Psoas muscle (tissue), 7 donors: ENCODE measurements at regions not wholly inside any gene's neighbourhood (a gene's known extent, or its start where the extent isn't known, plus 50 kb on each side); places are given as distances from the start of the nearest gene placed in this dataset.

Source experiments
- ATAC-seq, 4 donors: fragments of 200-7000 bp; cut with Tn5 transposase; one replicate each; pipeline ENCODE4 v1.9.1; 2020; ENCODE audit warnings: moderate library complexity in 3 of 4, mild to moderate bottlenecking in 2 of 4
- DNase-seq, 2 donors: peaks; one replicate each; pipeline ENCODE4 v3.0.0-alpha.2; 2020
- H3K27ac ChIP-seq: fragments of 200-600 bp; one replicate; pipeline ENCODE4 v1.8.0; 2022
- H3K27me3 ChIP-seq, 3 donors: fragments of 200-600 bp in 1 of 3; one replicate each; pipeline versions ENCODE4 v1.6.1 to v1.8.0; 2013 to 2022; ENCODE audit warnings: low read length in 2 of 3, mild to moderate bottlenecking in 2 of 3, moderate library complexity in 1 of 3; ENCODE audit not compliant: insufficient read depth in 3 of 3
- H3K36me3 ChIP-seq, 2 donors: fragments of 200-600 bp in 1 of 2; one replicate each; pipeline versions ENCODE4 v1.6.1 to v1.8.0; 2013 to 2022; ENCODE audit warnings: low read depth in 1 of 2, mild to moderate bottlenecking in 1 of 2, moderate library complexity in 1 of 2; ENCODE audit not compliant: insufficient read depth in 1 of 2
- H3K4me1 ChIP-seq: fragments of 200-600 bp; one replicate; pipeline ENCODE4 v1.8.0; 2022
- H3K4me3 ChIP-seq: fragments of 200-600 bp; one replicate; pipeline ENCODE4 v1.8.0; 2022; ENCODE audit warnings: mild to moderate bottlenecking
- H3K9me3 ChIP-seq: fragments of 200-600 bp; one replicate; pipeline ENCODE4 v1.8.0; 2022
- CTCF ChIP-seq: fragments of 200-600 bp; IDR thresholded peaks from one replicate; pipeline ENCODE4 v1.8.0; 2022; ENCODE audit warnings: antibody characterized with exemption
- WGBS, 3 donors: extraction: QIAGEN DNeasy Blood & Tissue Kit; methylation state at CpG; one replicate each; pipeline versions ENCODE4 v1.1.6 to v1.1.7; 2013; 5-methylcytosine and 5-hydroxymethylcytosine counted together
- intact Hi-C, 2 donors: fragments of 100-400 bp; cut with DNase I; formaldehyde crosslinking; loops; one replicate each; pipeline versions ENCODE4 v1.11.0 to v1.14.2; 2022
- donor health status: healthy with polysubstance abuse.
- donor health status: DM: no; HTN: no; CAD: no; lungs with moderate emphysema.
- donor health status: Bipolar disorder and iron deficiency.
- donor health status: healthy.
- donor health status: DM: yes; HTN: yes; CAD: no.
- donor health status: DM: no; HTN: no; CAD: no.
- donor health status: DM: yes; HTN: yes; CAD: no.

GRCh38 chr6:102907181-102907580 lies 1513.7 kb downstream of the GRIK2 start:
- no peaks in the 10 kb centered on the region for H3K9me3 ChIP-seq
- 68 to 78% (median 74%) methylated on average over 6 of the region's 6 CpGs for WGBS, 3 donors
- H3K4me1 ChIP-seq = no peaks in the 10 kb centered on the region
- intact Hi-C loops = no loop called here
- no peak overlapping the region for H3K4me3 ChIP-seq
- no peak for ATAC-seq
- no peak for DNase-seq
- no peak overlapping the region for H3K27ac ChIP-seq
- H3K27me3 ChIP-seq = no peaks in the 10 kb centered on the region
- H3K36me3 ChIP-seq = no peaks in the 10 kb centered on the region
- TF ChIP-seq CTCF = no peak

DNA sequence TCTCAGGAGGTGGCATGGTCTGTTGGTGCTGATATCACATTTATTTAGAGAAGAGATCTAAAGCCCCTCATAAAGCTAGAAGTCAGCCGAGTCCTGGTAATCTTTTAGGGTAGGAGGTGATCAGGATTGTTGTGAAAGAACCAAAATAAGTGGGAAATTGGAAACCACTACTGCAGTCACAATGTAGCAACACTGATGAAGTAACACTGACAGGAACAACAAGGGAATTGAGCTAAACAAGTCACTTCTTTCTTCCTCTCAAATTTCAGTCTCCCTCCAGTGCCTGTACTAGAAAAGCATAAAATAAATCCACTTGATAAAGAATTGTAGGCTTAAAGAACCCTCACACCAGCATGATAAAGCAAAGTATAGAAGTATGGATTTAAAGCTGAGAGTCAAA lies 1509.0 kb downstream of the GRIK2 start:
- 0 to 17% (median 6%) methylated on average over 1 of the region's 1 CpG for WGBS, 3 donors

GRCh38 chr6:102895683-102896082 lies 1502.2 kb downstream of the GRIK2 start:
- Histone ChIP-seq H3K4me3 (no peak overlapping the region), H3K4me1 (no peaks in the 10 kb centered on the region), H3K9me3 (no peaks in the 10 kb centered on the region), H3K27me3 (no peaks in the 10 kb centered on the region), H3K27ac (no peak overlapping the region), H3K36me3 (no peaks in the 10 kb centered on the region)
- 64 to 71% (median 68%) methylated on average over 4 of the region's 4 CpGs for WGBS, 3 donors
- DNase-seq = no peak
- ATAC-seq = no peak
- no peak for TF ChIP-seq CTCF
- intact Hi-C loops = no loop called here

More for the DNA sequence above, 1509.0 kb downstream of the GRIK2 start:
- TF ChIP-seq CTCF = no peak
- DNase-seq = no peak
- Histone ChIP-seq H3K9me3 (no peaks in the 10 kb centered on the region), H3K27ac (no peak overlapping the region), H3K27me3 (no peaks in the 10 kb centered on the region), H3K36me3 (no peaks in the 10 kb centered on the region), H3K4me1 (no peaks in the 10 kb centered on the region), H3K4me3 (no peak overlapping the region)
- intact Hi-C loops = no loop called here
- ATAC-seq = no peak

GRCh38 chr6:102885165-102885564 lies 1491.7 kb downstream of the GRIK2 start:
- no peak for ATAC-seq
- Histone ChIP-seq H3K4me3 (no peak overlapping the region), H3K27ac (no peak overlapping the region), H3K4me1 (no peaks in the 10 kb centered on the region), H3K36me3 (no peaks in the 10 kb centered on the region), H3K27me3 (no peaks in the 10 kb centered on the region), H3K9me3 (no peaks in the 10 kb centered on the region)
- TF ChIP-seq CTCF = no peak
- WGBS, 3 donors = 55 to 65% (median 63%) methylated on average over 2 of the region's 2 CpGs
- DNase-seq = no peak
- intact Hi-C loops = no loop called here

DNA sequence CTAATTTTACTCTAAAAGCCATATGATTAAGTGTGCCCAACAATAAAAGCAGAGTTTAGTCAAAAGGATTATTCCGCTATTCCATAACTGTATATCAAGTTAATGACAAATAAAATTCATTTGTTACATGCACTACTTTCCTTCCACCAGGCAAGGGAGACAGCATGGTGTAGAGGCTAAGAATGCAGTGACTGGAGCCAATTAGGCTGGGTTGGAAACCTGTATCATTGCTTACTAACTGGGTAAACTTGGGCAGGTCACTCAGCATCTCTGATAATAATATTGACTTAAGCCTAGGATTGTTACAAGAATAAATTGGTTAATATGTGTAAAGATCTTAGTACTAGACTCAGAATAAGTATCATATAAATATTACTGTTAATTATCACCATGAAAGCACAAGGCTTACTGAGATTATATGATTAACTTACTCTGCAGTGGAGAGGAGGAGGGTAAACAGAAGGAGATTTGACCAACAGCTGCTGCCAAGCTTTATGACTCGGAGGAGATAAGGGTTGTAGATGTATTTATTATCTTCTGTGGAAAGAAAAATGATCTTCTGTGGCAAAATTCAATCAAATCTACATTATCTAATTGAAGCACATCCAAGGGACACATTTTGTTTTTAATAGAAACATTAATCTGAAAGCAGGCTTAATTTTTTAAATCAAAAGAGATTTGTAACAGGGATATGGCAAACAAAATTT lies 1459.9 kb downstream of the GRIK2 start:
- 46 to 66% (median 55%) methylated on average over 2 of the region's 2 CpGs for WGBS, 3 donors
- DNase-seq (no peak), ATAC-seq (no peak)
- intact Hi-C loops = no loop called here
- H3K4me1 ChIP-seq = no peaks in the 10 kb centered on the region
- H3K4me3 ChIP-seq = no peak overlapping the region
- H3K27me3 ChIP-seq = no peaks in the 10 kb centered on the region
- no peaks in the 10 kb centered on the region for H3K36me3 ChIP-seq
- H3K27ac ChIP-seq = no peak overlapping the region
- TF ChIP-seq CTCF = no peak
- H3K9me3 ChIP-seq = no peaks in the 10 kb centered on the region
